Spleen (tissue), 7 donors: ENCODE measurements at regions not wholly inside any gene's neighbourhood (a gene's known extent, or its start where the extent isn't known, plus 50 kb on each side); places are given as distances from the start of the nearest gene placed in this dataset.

Experiments used
- CTCF ChIP-seq, 11 experiments: fragments of 200-600 bp in 7 of 11; fragments of 450-650 bp in 4 of 11; sonication (generic) in 4 of 11; IDR thresholded peaks in 8 of 11; conservative IDR thresholded peaks in 3 of 11; 1 replicate in 7 of 11; 2 replicates in 4 of 11; pipeline versions ENCODE4 v1.4.0 to v1.8.0; 2016 to 2021; ENCODE audit warnings: antibody characterized with exemption in 11 of 11, inconsistent platforms in 4 of 11, mild to moderate bottlenecking in 1 of 11
- POLR2A ChIP-seq, 3 donors: fragments of 450-650 bp; IDR thresholded peaks; one replicate each; pipeline ENCODE4 v1.5.1; 2017; ENCODE audit warnings: antibody characterized with exemption in 3 of 3, mild to moderate bottlenecking in 1 of 3
- donor health status: DM: no; HTN: no; CAD: no; lungs with moderate emphysema.
- donor health status: DM: no; HTN: no; CAD: no.
- donor health status: DM: no; HTN: no; CAD: no.

GRCh38 chr17:77645072-77646045 lies 313.1 kb upstream of the TNRC6C start:
- TF ChIP-seq CTCF (IDR thresholded peaks at IDR 0.05 in 8 of 11, conservative IDR thresholded peaks at IDR 0.05 in 3 of 11) (peak in 3 of 11 experiments; percentile 17 to 26 (median 17)), POLR2A (IDR thresholded peaks at IDR 0.05) (no peak)
